ENCODE measurements at regions not wholly inside any gene's neighbourhood (a gene's known extent, or its start where the extent isn't known, plus 50 kb on each side); places are given as distances from the start of the nearest gene placed in this dataset.

DNA sequence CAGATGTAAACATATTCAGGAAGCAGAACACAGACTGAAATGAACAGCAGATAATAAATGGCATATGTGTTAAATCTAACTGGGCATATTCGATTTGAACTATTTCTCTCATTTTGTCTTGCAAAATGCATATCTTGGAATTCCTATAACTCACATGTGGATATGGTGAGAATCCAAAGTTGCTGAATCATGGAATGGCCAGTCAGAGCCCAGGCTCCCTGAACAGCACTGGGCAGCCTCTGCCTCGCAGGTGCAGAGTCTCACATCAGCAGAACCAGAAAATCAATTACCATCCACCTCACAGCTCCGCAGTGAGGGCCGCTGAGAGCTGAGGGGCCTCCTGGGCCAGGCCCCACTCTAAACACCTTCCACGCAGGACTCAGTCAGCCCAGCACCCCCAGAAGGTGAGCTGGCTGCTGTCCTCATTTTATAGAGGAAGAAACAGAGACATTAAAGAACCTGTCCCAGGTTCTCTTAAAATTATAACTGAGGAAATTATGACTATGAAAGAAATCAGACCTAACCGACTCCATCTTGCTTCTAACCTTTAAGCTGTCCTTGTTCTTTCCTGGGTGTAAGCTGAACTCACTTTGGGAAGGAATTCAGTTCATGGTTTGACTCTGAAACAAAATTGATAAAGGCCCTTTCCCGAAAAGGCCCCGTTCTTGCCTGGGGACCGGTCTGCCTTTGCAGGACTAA lies 269.1 kb upstream of the SFSWAP start:
- TF ChIP-seq POLR2A (IDR thresholded peaks at IDR 0.05), result no peak
- TF ChIP-seq, protein P1, sequence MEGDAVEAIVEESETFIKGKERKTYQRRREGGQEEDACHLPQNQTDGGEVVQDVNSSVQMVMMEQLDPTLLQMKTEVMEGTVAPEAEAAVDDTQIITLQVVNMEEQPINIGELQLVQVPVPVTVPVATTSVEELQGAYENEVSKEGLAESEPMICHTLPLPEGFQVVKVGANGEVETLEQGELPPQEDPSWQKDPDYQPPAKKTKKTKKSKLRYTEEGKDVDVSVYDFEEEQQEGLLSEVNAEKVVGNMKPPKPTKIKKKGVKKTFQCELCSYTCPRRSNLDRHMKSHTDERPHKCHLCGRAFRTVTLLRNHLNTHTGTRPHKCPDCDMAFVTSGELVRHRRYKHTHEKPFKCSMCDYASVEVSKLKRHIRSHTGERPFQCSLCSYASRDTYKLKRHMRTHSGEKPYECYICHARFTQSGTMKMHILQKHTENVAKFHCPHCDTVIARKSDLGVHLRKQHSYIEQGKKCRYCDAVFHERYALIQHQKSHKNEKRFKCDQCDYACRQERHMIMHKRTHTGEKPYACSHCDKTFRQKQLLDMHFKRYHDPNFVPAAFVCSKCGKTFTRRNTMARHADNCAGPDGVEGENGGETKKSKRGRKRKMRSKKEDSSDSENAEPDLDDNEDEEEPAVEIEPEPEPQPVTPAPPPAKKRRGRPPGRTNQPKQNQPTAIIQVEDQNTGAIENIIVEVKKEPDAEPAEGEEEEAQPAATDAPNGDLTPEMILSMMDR (IDR thresholded peaks at IDR 0.05), result no peak

Measured in uterus (tissue), 2 donors.